ENCODE measurements at regions not wholly inside any gene's neighbourhood (a gene's known extent, or its start where the extent isn't known, plus 50 kb on each side); places are given as distances from the start of the nearest gene placed in this dataset.
"Not testable (repeated sequence)": the region's sequence is repeated elsewhere in the genome, so short reads cannot be mapped to it uniquely, and the experiment has no call there.

GRCh38 chr13:22889376-22889775 is 291.4 kb upstream of the SGCG start:
- H3K27me3 ChIP-seq (ENCODE audit: insufficient read depth, low read length); H3K18ac ChIP-seq (ENCODE audit: insufficient read length, low read depth, low read length); H3K4me1 ChIP-seq (ENCODE audit: insufficient read depth, low read length); DNase-seq; H2BK20ac ChIP-seq (ENCODE audit: low read depth, low read length, poor library complexity, severe bottlenecking); H3K14ac ChIP-seq (ENCODE audit: insufficient read depth, low read length); H3K4ac ChIP-seq (ENCODE audit: low read depth, low read length); H4K20me1 ChIP-seq (ENCODE audit: control insufficient read depth, insufficient read depth, insufficient read length); H3K79me1 ChIP-seq (ENCODE audit: insufficient read depth, low read depth, low read length, poor library complexity, severe bottlenecking); H3K27me3 Mint-ChIP-seq (ENCODE audit: low read depth); H4K91ac ChIP-seq (ENCODE audit: insufficient read length, low read depth, low read length); H4K8ac ChIP-seq (replicated peaks; ENCODE audit: insufficient read length, low read depth, low read length); H3K9me3 ChIP-seq (ENCODE audit: control insufficient read depth, low read depth, low read length); H2BK120ac ChIP-seq (ENCODE audit: low read depth, low read length, poor library complexity, severe bottlenecking); H2BK5ac ChIP-seq (ENCODE audit: insufficient read length, low read length); H2BK12ac ChIP-seq (ENCODE audit: insufficient read length, low read depth, low read length); H2AFZ ChIP-seq (ENCODE audit: low read length); H2AK5ac ChIP-seq (ENCODE audit: insufficient read length, low read length); H3K23me2 ChIP-seq (ENCODE audit: insufficient read length, low read depth, low read length, poor library complexity, severe bottlenecking); H3K9ac ChIP-seq (ENCODE audit: extremely low read depth, insufficient read length, low read length); H3K56ac ChIP-seq (ENCODE audit: insufficient read length, low read depth, low read length); H2BK15ac ChIP-seq (ENCODE audit: low read depth, low read length); H3K4me2 ChIP-seq (ENCODE audit: insufficient read depth, insufficient read length, low read length); H3T11ph ChIP-seq (ENCODE audit: low read length); H3K79me2 ChIP-seq (ENCODE audit: insufficient read depth, low read length); H3K23ac ChIP-seq (ENCODE audit: insufficient read length, low read depth, low read length); H3K4me3 Mint-ChIP-seq; H3K27ac Mint-ChIP-seq; H4K5ac ChIP-seq (ENCODE audit: insufficient read length, low read depth, low read length); H3K27ac ChIP-seq (ENCODE audit: insufficient read length, low read depth, low read length): not testable (repeated sequence)
- WGBS (ENCODE audit: extremely low coverage, insufficient read length, low lambda C conversion rate) = no CpG with 5 or more reads among the region's 5 CpGs
- H3K4me1 Mint-ChIP-seq = peaks cover 33 to 50% of the 10 kb centered on the region in 2 experiments
- H3K36me3 Mint-ChIP-seq (ENCODE audit: insufficient read depth in 1 of 3, low read depth in 3 of 3) = peaks cover 13 to 27% (median 15%) of the 10 kb centered on the region in 3 experiments; a peak in 6 of 7 replicates
- peaks cover 5 to 22% of the 10 kb centered on the region in 2 experiments for H3K9me3 Mint-ChIP-seq
